Activated T-helper 9 cell treated with anti-CD3 and anti-CD28 coated beads, Interleukin-2, amount 50 U/mL, for 16 hours (primary cell): ENCODE measurements at regions not wholly inside any gene's neighbourhood (a gene's known extent, or its start where the extent isn't known, plus 50 kb on each side); places are given as distances from the start of the nearest gene placed in this dataset.

Experiments used
- DNase-seq: peaks from one replicate; pipeline ENCODE4 v3.0.0-alpha.2; 2020; ENCODE audit warnings: low read depth

GRCh38 chr2:145085612-145086011 lies 565.7 kb upstream of the ZEB2 start:
- DNase-seq: no peak

GRCh38 chr2:145080426-145080825 lies 560.5 kb upstream of the ZEB2 start:
- no peak for DNase-seq

GRCh38 chr2:145079641-145080040 lies 559.7 kb upstream of the ZEB2 start:
- no peak for DNase-seq

- DNase-seq: no peak
Measured at GRCh38 chr2:145078923-145079322, 559.0 kb upstream of the ZEB2 start.

- no peak for DNase-seq
Measured at GRCh38 chr2:145076085-145076484, 556.2 kb upstream of the ZEB2 start.

- DNase-seq: no peak
Measured at GRCh38 chr2:145075454-145076062, 555.6 kb upstream of the ZEB2 start.

GRCh38 chr2:145070703-145071102 lies 550.8 kb upstream of the ZEB2 start:
- no peak for DNase-seq

- no peak for DNase-seq
Measured at GRCh38 chr2:145068509-145068908, 548.6 kb upstream of the ZEB2 start.

GRCh38 chr2:145067549-145068030 lies 547.7 kb upstream of the ZEB2 start:
- no peak for DNase-seq

GRCh38 chr2:145066856-145067548 lies 547.1 kb upstream of the ZEB2 start:
- DNase-seq: no peak

- no peak for DNase-seq
Measured at GRCh38 chr2:145066151-145066661, 546.3 kb upstream of the ZEB2 start.

- no peak for DNase-seq
Measured at GRCh38 chr2:145065342-145065741, 545.4 kb upstream of the ZEB2 start.

GRCh38 chr2:145064511-145064910 lies 544.6 kb upstream of the ZEB2 start:
- DNase-seq: no peak

- no peak for DNase-seq
Measured at GRCh38 chr2:145060876-145061275, 541.0 kb upstream of the ZEB2 start.

- DNase-seq: no peak
Measured at GRCh38 chr2:145059914-145060313, 540.0 kb upstream of the ZEB2 start.

GRCh38 chr2:145059343-145059742 lies 539.4 kb upstream of the ZEB2 start:
- no peak for DNase-seq

GRCh38 chr2:145058457-145058856 lies 538.5 kb upstream of the ZEB2 start:
- no peak for DNase-seq

- DNase-seq: no peak
Measured at GRCh38 chr2:145055651-145056050, 535.7 kb upstream of the ZEB2 start.

GRCh38 chr2:145050134-145050533 lies 530.2 kb upstream of the ZEB2 start:
- no peak for DNase-seq

- DNase-seq: no peak
Measured at GRCh38 chr2:145049475-145049874, 529.6 kb upstream of the ZEB2 start.

- no peak for DNase-seq
Measured at GRCh38 chr2:145047554-145047953, 527.6 kb upstream of the ZEB2 start.

- DNase-seq: no peak
Measured at GRCh38 chr2:145044491-145044890, 524.6 kb upstream of the ZEB2 start.

GRCh38 chr2:145043399-145043834 lies 523.5 kb upstream of the ZEB2 start:
- no peak for DNase-seq

- DNase-seq: no peak
Measured at GRCh38 chr2:145041706-145042105, 521.8 kb upstream of the ZEB2 start.
